Transverse colon (tissue), 4 donors: ENCODE measurements at regions not wholly inside any gene's neighbourhood (a gene's known extent, or its start where the extent isn't known, plus 50 kb on each side); places are given as distances from the start of the nearest gene placed in this dataset.

Experiments
- DNase-seq: peaks from one replicate; pipeline ENCODE4 v3.0.0-alpha.2; 2019
- H3K27ac ChIP-seq, 4 donors: fragments of 200-600 bp; sonication (generic); 2 replicates each; pipeline ENCODE4 v1.5.1; 2016 to 2018; ENCODE audit warnings: inconsistent platforms in 4 of 4
- H3K27me3 ChIP-seq: fragments of 200-600 bp; sonication (generic); 2 replicates; pipeline ENCODE4 v1.5.1; 2017; ENCODE audit warnings: inconsistent platforms
- H3K36me3 ChIP-seq, 4 donors: fragments of 200-600 bp; sonication (generic); 2 replicates each; pipeline ENCODE4 v1.5.1; 2017 to 2019; ENCODE audit warnings: inconsistent platforms in 4 of 4
- H3K4me1 ChIP-seq, 4 donors: fragments of 200-600 bp; sonication (generic); 2 replicates each; pipeline ENCODE4 v1.5.1; 2017 to 2020; ENCODE audit warnings: inconsistent platforms in 4 of 4
- H3K4me3 ChIP-seq, 4 donors: fragments of 200-600 bp; sonication (generic); 1 replicate in 1 of 4; 2 replicates in 3 of 4; pipeline versions ENCODE4 v1.5.1 to v1.6.1; 2017 to 2019; ENCODE audit warnings: inconsistent platforms in 4 of 4
- H3K9me3 ChIP-seq, 2 donors: fragments of 200-600 bp; sonication (generic); 2 replicates each; pipeline ENCODE4 v1.5.1; 2017 to 2019; ENCODE audit warnings: inconsistent platforms in 2 of 2
- EP300 ChIP-seq: sonication (generic); formaldehyde crosslinking; IDR thresholded peaks from one replicate; pipeline ENCODE4 v1.6.1; 2017; ENCODE audit warnings: antibody characterized with exemption, low read depth
- POLR2A ChIP-seq: fragments of 450-650 bp; IDR thresholded peaks from one replicate; pipeline ENCODE4 v1.6.1; 2016; ENCODE audit warnings: antibody characterized with exemption, mild to moderate bottlenecking, moderate library complexity
- POLR2AphosphoS5 ChIP-seq, 3 donors: sonication (generic); formaldehyde crosslinking; IDR thresholded peaks; one replicate each; pipeline ENCODE4 v1.6.1; 2016; ENCODE audit warnings: antibody characterized with exemption in 3 of 3
- WGBS, 2 donors: methylation state at CpG; one replicate each; pipeline ENCODE4 v1.1.5; 2018; ENCODE audit warnings: low coverage in 1 of 2; 5-methylcytosine and 5-hydroxymethylcytosine counted together
- in situ Hi-C, 4 donors: fragments of 200-750 bp; cut with MboI; loops; one replicate each; pipeline versions ENCODE4 v1.15.0 to v1.15.1; 2017; ENCODE audit warnings: low sequenced_read_pairs in 3 of 4, low pct_ligation_motif_present in 1 of 4, low pct_unique_long_range_greater_than_20kb in 1 of 4
- intact Hi-C: fragments of 100-400 bp; cut with DNase I; formaldehyde crosslinking; loops from one replicate; pipeline ENCODE4 v1.15.1; 2023; ENCODE audit warnings: low total_unique reads
- TF ChIP-seq, protein P1 (sequence below), 5 experiments: fragments of 200-600 bp in 3 of 5; fragments of 450-650 bp in 2 of 5; sonication (generic) in 3 of 5; IDR thresholded peaks; 1 replicate in 2 of 5; 2 replicates in 3 of 5; pipeline ENCODE4 v1.5.1; 2016 to 2017; ENCODE audit warnings: antibody characterized with exemption in 5 of 5, inconsistent platforms in 3 of 5, mild to moderate bottlenecking in 2 of 5, moderate library complexity in 1 of 5

DNA sequence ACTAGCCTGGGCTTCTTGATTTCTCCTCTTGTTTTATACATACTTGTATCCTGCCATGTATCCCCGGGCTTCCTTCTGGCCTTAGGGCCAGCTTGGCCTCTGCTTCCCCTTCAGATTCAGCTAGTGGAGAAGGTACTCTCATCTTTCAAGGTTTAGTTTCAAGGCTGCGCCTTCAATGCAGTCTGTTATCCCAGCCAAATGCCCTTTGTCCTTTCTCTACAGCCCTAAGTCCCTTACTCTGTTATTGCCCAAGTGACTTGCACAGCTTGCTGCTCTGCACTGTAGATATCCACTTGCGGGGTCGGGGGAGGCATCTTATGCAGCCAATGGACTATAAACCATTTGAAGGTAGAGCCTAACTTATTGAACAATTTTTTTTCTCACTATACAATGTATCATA is 357.5 kb downstream of the PPP1R2C start:
- H3K27me3 ChIP-seq, result no peaks in the 10 kb centered on the region
- WGBS, 2 donors, result 74% methylated on average over 4 of the region's 4 CpGs; no CpG with 5 or more reads in 1 of the 2 donors
- TF ChIP-seq POLR2A (no peak), EP300 (no peak), POLR2AphosphoS5 (IDR thresholded peaks at IDR 0.05) (no peak)
- TF ChIP-seq, protein P1, sequence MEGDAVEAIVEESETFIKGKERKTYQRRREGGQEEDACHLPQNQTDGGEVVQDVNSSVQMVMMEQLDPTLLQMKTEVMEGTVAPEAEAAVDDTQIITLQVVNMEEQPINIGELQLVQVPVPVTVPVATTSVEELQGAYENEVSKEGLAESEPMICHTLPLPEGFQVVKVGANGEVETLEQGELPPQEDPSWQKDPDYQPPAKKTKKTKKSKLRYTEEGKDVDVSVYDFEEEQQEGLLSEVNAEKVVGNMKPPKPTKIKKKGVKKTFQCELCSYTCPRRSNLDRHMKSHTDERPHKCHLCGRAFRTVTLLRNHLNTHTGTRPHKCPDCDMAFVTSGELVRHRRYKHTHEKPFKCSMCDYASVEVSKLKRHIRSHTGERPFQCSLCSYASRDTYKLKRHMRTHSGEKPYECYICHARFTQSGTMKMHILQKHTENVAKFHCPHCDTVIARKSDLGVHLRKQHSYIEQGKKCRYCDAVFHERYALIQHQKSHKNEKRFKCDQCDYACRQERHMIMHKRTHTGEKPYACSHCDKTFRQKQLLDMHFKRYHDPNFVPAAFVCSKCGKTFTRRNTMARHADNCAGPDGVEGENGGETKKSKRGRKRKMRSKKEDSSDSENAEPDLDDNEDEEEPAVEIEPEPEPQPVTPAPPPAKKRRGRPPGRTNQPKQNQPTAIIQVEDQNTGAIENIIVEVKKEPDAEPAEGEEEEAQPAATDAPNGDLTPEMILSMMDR (IDR thresholded peaks at IDR 0.05), result no peak
- H3K36me3 ChIP-seq, result no peaks in the 10 kb centered on the region
- no peak overlapping the region for H3K27ac ChIP-seq
- intact Hi-C loops, result no loop called here
- no peak for DNase-seq
- H3K9me3 ChIP-seq, result no peaks in the 10 kb centered on the region
- no peaks in the 10 kb centered on the region for H3K4me1 ChIP-seq
- H3K4me3 ChIP-seq, result no peak overlapping the region
- in situ Hi-C loops, result no loop called here

DNA sequence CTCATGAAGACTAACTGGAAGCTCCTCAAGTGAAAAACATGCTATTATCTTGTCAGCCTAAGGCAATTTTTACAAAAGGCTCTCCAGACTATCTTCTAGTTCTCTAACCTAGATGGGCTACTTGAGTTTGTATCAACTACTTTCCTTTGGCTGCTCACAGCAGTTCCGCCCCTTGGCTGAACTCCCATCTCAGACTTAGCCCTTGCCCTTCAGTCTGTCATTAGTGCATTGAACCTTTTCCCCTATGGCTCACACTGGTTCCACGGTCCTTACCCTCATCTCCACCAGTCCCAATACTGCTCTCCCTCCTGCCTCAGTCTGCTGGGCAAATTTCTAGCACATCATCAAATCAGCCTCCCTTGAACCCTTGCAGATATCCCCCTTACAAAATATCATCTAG is 362.3 kb downstream of the PPP1R2C start:
- Histone ChIP-seq H3K27ac (no peak overlapping the region), H3K4me1 (no peaks in the 10 kb centered on the region), H3K36me3 (no peaks in the 10 kb centered on the region), H3K4me3 (no peak overlapping the region), H3K27me3 (no peaks in the 10 kb centered on the region), H3K9me3 (no peaks in the 10 kb centered on the region)
- intact Hi-C loops (no loop called here), in situ Hi-C loops (no loop called here)
- DNase-seq, result no peak
- TF ChIP-seq POLR2A (no peak), POLR2AphosphoS5 (IDR thresholded peaks at IDR 0.05) (no peak), EP300 (no peak)
- TF ChIP-seq, protein P1 (IDR thresholded peaks at IDR 0.05), result no peak
- 65% methylated on average over 2 of the region's 2 CpGs; no CpG with 5 or more reads in 1 of the 2 donors for WGBS, 2 donors

DNA sequence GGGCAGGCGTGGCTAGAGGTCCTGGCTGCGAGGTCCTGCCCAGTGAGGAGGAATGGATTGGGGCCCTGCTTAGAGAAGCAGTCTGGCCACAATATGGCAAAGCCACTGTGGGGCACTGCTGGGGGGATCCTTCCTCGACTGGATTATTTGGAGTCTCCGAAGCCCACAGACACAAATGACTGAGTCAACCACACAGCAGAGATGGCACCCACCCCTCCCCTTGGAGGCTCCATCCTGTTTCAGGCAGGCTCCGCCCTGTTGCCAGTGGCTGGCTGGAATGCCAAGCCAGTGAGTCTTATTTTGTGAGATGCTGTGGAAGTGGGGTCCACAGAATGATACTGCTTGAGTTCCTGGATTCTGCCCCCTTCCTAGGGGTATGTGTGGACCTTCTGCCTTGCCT is 363.9 kb downstream of the PPP1R2C start:
- intact Hi-C loops (no loop called here), in situ Hi-C loops (no loop called here)
- Histone ChIP-seq H3K9me3 (no peaks in the 10 kb centered on the region), H3K27me3 (no peaks in the 10 kb centered on the region), H3K4me3 (no peak overlapping the region), H3K4me1 (no peaks in the 10 kb centered on the region), H3K27ac (no peak overlapping the region), H3K36me3 (no peaks in the 10 kb centered on the region)
- TF ChIP-seq, protein P1 (IDR thresholded peaks at IDR 0.05), result no peak
- TF ChIP-seq POLR2AphosphoS5 (IDR thresholded peaks at IDR 0.05), result no peak
- TF ChIP-seq EP300, result no peak
- TF ChIP-seq POLR2A, result no peak
- DNase-seq, result no peak
- 91% methylated on average over 5 of the region's 5 CpGs; no CpG with 5 or more reads in 1 of the 2 donors for WGBS, 2 donors

DNA sequence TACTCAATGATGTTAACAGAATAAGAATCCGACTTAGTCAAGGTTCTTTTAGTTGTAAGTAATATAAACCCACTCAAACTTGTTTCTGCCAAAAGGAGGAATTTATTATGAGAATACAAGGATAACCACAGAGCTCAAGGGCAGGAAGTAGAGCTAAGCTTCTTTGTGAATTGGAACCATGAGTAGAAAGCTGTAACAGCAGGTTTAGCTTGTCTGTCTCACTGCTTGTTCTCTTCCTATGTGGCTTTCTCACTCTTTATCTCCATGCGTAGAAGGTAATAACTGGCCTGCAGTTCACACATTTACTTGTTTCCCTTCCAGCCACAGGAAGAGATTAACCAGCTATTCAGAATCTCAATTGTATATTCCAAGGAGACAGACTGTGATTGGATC is 378.3 kb downstream of the PPP1R2C start:
- TF ChIP-seq EP300 (no peak), POLR2AphosphoS5 (IDR thresholded peaks at IDR 0.05) (no peak), POLR2A (no peak)
- TF ChIP-seq, protein P1 (IDR thresholded peaks at IDR 0.05), result no peak
- no peak for DNase-seq
- Histone ChIP-seq H3K36me3 (no peaks in the 10 kb centered on the region), H3K27me3 (no peaks in the 10 kb centered on the region), H3K27ac (no peak overlapping the region), H3K9me3 (no peaks in the 10 kb centered on the region), H3K4me3 (no peak overlapping the region), H3K4me1 (no peaks in the 10 kb centered on the region)
- in situ Hi-C loops (no loop called here), intact Hi-C loops (no loop called here)
- WGBS, 2 donors, result 63 to 71% methylated on average over 1 to 2 of the region's 2 CpGs
